Suprapubic skin (tissue), 4 donors: ENCODE measurements at regions not wholly inside any gene's neighbourhood (a gene's known extent, or its start where the extent isn't known, plus 50 kb on each side); places are given as distances from the start of the nearest gene placed in this dataset.

Experiments used
- EP300 ChIP-seq: sonication (generic); formaldehyde crosslinking; IDR thresholded peaks from one replicate; pipeline ENCODE4 v1.6.1; 2017; ENCODE audit warnings: antibody characterized with exemption
- POLR2A ChIP-seq, 2 donors: fragments of 450-650 bp; IDR thresholded peaks; one replicate each; pipeline ENCODE4 v1.6.1; 2017; ENCODE audit warnings: antibody characterized with exemption in 2 of 2, mild to moderate bottlenecking in 2 of 2, moderate library complexity in 2 of 2
- POLR2AphosphoS5 ChIP-seq, 3 donors: sonication (generic); formaldehyde crosslinking; IDR thresholded peaks; one replicate each; pipeline ENCODE4 v1.6.1; 2017; ENCODE audit warnings: antibody characterized with exemption in 3 of 3
- TF ChIP-seq, protein P1 (sequence below), 2 donors: fragments of 200-600 bp in 1 of 2; fragments of 450-650 bp in 1 of 2; sonication (generic) in 1 of 2; IDR thresholded peaks; one replicate each; pipeline ENCODE4 v1.5.1; 2016 to 2019; ENCODE audit warnings: antibody characterized with exemption in 2 of 2, mild to moderate bottlenecking in 1 of 2, moderate library complexity in 1 of 2

DNA sequence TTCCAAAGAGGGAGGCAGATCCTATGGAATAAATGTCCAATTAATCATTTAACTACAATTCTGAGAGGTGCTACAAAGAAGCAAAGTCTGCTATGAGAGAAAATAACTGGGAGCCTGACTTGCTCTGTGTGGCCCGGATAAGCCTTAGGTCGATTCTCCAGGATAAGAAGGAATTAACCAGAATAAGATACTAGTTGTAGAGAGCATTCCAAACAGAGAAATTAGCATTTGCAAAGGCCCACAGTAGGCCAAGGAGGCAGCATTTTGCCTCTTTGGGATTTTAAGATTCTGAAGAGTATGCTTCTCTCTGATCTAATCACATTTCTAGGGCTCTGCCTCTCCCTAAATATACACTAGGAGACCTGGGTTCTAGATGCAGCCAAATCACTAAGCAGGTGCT is 113.7 kb downstream of the SNX19 start:
- TF ChIP-seq EP300 (no peak), POLR2AphosphoS5 (IDR thresholded peaks at IDR 0.05) (no peak), POLR2A (IDR thresholded peaks at IDR 0.05) (no peak)
- TF ChIP-seq, protein P1, sequence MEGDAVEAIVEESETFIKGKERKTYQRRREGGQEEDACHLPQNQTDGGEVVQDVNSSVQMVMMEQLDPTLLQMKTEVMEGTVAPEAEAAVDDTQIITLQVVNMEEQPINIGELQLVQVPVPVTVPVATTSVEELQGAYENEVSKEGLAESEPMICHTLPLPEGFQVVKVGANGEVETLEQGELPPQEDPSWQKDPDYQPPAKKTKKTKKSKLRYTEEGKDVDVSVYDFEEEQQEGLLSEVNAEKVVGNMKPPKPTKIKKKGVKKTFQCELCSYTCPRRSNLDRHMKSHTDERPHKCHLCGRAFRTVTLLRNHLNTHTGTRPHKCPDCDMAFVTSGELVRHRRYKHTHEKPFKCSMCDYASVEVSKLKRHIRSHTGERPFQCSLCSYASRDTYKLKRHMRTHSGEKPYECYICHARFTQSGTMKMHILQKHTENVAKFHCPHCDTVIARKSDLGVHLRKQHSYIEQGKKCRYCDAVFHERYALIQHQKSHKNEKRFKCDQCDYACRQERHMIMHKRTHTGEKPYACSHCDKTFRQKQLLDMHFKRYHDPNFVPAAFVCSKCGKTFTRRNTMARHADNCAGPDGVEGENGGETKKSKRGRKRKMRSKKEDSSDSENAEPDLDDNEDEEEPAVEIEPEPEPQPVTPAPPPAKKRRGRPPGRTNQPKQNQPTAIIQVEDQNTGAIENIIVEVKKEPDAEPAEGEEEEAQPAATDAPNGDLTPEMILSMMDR (IDR thresholded peaks at IDR 0.05) = no peak
